Sciatic nerve (tissue), 2 donors: ENCODE measurements at regions not wholly inside any gene's neighbourhood (a gene's known extent, or its start where the extent isn't known, plus 50 kb on each side); places are given as distances from the start of the nearest gene placed in this dataset.
"Not testable (repeated sequence)": the region's sequence is repeated elsewhere in the genome, so short reads cannot be mapped to it uniquely, and the experiment has no call there.

Experiments
- ATAC-seq: fragments of 200-7000 bp; cut with Tn5 transposase; one replicate; pipeline ENCODE4 v1.9.1; 2020; ENCODE audit warnings: mild to moderate bottlenecking, moderate library complexity
- DNase-seq: peaks from one replicate; pipeline ENCODE4 v3.0.0-alpha.2; 2020; ENCODE audit warnings: low spot score
- intact Hi-C: fragments of 100-400 bp; cut with DNase I; formaldehyde crosslinking; loops from one replicate; pipeline ENCODE4 v1.14.2; 2022
- donor health status: DM: no; HTN: no; CAD: no.
- donor health status: DM: no; HTN: no; CAD: no.

DNA sequence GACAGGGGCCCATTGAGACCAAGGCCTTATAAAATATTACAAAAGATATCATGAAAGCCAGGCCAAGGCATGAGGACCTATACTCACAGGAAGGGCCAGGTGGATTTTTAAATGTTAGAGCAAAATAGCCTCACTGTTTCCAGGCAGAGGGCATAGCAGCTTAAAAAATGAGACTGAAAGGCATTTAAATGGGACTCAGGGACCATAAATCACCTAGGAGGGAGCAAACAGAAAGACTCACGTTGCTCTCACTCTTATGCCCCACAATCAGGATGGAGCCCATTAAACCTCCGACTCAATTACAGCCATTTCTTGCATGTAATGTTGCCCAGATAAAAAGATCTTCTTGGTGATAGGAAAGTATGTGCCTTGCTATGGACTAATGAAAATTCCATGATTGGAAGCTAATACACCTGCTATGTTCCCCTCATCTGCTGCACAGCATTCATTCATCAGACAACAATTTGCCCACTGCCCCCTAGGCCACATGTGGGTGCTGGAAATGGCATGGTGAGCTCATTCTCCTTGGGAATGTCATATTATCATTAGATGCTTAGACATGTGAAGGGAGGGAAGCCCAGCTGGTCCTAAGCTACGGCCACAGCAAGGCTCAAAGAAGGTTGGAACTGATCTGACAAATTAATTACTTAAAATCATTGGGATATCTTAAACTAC lies 128.6 kb upstream of the GRIA1 start:
- DNase-seq: no peak
- intact Hi-C loops: no loop called here
- ATAC-seq: no peak

DNA sequence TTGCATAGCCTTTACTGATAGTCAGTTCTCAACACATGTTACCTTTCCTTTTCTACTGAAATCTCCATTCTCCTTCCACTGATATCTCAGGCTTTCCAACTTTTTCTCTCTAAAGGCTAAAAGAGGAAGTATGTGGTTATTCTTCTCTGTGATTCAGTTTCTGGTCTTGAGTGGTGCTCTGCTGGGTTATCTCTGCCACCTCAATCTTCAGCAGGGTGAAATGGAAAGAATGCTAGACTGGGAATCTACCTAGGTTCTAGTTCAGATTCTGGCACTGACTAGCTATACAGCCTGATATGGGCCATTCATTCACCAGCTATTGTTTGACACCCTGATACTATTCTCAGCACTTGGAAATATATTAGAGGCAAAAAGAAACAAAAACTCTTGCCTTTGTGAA lies 124.9 kb upstream of the GRIA1 start:
- ATAC-seq (no peak), DNase-seq (no peak)
- intact Hi-C loops: no loop called here

DNA sequence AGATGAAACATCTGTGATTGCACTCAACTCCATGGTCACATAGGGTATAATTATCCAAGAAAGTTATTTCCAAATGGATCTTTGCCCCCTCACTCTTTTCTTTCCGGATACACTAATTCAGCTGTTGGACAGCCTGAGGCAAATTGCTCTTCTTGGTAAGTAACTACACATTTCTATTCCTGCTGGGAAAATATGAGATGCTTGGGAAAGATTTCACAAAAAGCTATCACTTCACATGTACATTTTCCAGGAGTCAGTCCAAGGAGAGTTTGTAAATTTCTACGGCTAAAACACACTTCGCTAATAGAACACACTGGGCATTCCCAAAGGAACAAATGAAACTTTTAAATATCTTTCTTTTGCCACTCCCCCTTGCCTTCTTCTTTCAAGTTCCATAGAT lies 123.0 kb upstream of the GRIA1 start:
- intact Hi-C loops: no loop called here
- ATAC-seq: no peak
- DNase-seq: no peak

DNA sequence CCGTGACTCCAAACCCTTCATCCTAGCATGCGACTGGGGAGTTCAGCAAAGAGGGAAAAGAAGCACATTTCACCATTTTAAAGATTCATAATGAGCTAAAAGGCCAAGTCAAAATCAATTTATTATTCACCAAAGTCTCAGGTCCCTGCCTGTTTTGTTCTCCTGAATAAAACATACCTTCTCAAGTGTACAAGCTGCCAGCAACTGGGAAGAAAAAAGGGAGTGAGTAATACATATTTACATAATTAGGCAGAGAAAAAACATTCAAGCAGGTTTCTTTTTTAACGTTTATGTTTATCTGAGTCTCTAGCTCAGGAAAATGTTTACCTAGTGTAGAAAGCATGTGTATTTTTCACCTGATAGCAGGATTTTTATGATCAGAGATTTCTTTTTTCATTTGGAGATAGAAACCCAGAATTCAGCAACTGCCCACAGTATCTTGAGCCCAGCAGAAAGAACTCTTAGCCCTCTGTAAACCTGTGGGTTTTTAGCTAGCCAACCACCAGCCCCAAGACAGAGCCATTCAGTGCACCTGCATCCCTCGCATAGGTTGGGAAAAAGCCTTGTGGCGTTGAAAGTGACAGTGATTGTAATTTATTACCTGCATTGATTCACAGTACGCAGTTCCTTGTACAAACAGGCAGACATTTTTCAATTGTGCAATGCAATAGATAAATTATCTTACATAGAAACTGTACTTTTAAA lies 117.9 kb upstream of the GRIA1 start:
- ATAC-seq (no peak), DNase-seq (no peak)
- intact Hi-C loops: no loop called here

DNA sequence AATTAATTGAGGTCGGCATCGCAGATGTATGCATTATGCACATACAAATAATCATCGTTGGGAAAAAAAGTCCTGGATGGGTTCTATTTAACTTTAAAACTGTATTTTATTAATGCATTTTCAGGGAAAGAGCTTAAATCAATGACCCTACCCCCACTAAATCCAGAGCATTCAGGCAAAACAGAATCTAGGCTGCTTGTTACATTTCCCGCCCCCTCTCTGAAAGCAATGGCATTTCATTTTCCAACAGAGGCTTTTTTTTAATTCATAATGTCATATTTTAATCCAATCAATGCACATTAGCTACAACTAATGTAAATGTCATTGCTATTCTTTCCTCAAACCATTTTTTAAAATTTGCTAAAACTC lies 117.4 kb upstream of the GRIA1 start:
- intact Hi-C loops: no loop called here
- ATAC-seq (no peak), DNase-seq (no peak)

DNA sequence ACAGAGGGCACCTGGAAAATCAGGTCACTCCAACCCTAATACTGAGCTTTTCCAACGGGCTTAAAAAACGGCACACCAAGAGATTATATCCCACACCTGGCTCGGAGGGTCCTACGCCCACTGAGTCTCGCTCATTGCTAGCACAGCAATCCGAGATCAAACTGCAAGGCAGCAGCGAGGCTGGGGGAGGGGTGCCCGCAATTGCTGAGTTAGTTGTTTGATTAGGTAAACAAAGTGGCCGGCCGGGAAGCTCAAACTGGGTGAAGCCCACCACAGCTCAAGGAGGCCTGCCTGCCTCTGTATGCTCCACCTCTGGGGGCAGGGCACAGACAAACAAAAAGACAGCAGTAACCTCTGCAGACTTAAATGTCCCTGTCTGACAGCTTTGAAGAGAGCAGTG lies 108.8 kb upstream of the GRIA1 start:
- intact Hi-C loops, ATAC-seq, DNase-seq: not testable (repeated sequence)

DNA sequence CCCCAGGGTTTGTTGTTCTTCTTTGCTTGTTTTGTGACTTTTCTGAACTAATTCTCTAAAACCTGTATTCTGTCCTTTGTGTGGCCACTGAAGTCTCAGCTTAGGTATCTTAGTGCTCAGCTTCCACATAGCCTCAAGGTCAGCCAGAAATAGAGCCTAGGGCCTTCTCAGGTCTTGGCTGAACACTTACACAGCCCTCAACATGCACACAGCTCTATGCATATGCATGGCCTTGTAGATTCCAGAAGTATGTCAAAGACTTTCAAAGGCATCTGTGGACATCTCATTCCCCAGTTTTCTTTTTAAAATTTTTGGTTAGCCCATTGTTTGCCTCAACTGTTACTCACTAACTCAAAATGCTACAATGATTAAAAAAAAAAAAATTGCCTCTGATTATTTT lies 99.9 kb upstream of the GRIA1 start:
- ATAC-seq (no peak), DNase-seq (no peak)
- intact Hi-C loops: no loop called here

DNA sequence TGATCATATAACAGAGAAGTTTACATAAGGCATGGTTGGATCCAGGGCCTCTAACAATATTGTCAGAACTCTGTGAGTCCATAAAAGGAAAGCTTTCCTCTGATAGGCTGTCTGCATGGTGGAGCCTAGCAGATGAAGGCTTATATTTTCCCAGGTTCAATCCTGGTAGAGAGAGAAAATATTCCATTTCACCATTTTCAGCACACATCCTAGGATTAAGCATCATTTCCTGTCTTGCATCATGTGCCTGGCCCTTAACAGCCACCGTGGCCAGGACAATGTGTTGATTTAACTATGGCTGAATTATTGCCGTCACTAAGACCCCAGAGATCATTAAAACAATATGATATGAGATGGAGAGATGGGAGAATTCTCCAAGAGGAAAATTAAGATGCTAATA lies 90.9 kb upstream of the GRIA1 start:
- no peak for DNase-seq
- ATAC-seq: no peak
- intact Hi-C loops: no loop called here

DNA sequence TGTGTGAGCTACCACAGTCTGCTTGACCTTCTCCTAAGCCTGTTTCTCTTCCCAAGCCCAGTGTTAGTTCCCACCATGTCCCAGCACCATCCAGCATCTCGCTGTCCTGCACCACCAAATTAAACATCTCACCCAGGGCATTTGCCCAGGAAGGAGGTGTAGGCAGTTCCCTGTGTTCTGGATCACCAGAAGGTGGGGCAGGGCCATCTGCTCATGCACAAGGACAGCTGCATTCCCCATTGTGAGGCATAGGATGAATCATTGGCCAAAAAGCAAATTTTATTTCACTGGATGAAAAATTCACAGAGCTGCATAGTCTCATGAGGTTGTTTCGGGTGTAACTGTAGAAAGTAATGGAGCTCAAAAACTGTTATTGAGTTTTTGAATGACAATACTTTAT lies 89.5 kb upstream of the GRIA1 start:
- ATAC-seq: no peak
- no peak for DNase-seq
- intact Hi-C loops: no loop called here

DNA sequence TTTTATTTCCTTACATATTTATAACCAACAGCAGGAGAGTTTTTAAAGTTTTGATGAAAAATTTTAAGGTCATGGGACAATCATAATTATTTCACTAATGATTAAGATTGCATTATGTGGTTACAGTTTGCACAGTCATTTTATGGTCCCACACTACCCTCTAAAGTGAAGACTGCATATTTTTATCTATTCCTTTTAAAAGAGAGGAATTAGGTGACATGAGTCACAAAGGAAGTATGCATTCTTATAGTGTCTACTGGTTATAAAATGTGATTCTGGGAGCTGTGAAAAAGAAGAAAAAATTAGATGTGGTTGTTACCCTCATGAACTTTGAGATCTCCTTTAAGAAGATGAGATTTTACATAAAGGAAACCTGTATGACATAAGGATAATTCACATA lies 87.9 kb upstream of the GRIA1 start:
- no peak for ATAC-seq
- DNase-seq: no peak
- intact Hi-C loops: no loop called here

DNA sequence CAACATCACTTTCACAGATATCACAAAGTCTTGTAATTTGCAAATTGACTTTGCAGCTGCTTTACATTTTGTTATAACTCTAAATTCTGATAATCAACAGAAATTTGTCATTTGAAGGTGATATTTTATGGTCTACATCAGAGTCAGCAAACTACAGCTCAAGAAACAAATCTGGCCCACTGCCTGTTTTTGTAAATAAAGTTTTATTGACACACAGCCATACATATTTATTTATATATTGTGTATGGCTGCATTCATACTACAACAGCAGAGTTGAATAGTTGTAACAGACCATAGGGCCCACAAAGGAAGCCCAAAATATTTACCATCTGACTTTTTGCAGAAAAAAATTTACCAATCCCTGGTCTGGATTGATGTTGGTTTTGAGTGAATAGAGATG lies 87.0 kb upstream of the GRIA1 start:
- ATAC-seq (no peak), DNase-seq (no peak)
- intact Hi-C loops: no loop called here

DNA sequence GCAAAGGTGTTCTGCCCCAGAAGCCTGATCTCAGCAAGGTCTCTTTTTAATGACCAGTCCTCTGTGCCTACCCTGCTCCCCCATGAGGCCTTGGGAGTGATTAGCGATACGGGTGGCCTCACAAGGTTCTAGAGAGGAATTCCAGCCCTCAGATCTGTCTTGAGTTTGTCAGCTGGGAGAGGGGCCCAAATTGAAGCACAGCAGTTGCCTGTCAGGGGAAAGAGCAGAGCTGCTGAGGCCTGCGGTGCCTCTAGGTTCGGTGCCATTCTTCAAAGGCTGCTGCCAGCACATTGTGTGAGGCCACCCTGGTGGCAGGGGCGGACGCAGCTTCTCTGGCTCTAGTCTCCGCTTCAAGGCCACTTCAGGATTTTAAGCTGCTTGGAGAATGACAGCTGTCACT lies 85.7 kb upstream of the GRIA1 start:
- intact Hi-C loops: no loop called here
- ATAC-seq: no peak

DNA sequence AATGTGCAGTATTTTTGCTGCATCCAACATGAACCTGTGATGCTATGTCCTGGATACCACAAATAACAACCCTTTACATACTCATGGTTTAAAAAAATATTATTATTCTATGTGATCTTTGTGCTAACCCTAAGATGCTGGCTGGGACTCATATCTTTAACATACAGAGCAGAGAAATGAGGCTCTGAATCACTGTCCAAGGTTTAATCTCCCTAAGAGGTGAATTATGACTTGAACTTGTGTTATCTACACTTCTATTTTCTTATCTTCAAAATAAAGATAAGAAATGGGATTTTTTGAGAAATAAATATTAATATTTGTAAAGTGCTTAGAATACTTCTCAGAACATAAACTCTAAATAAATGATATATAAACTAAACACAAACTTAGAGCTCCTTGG lies 68.8 kb upstream of the GRIA1 start:
- ATAC-seq: no peak
- intact Hi-C loops: no loop called here
- no peak for DNase-seq

More for the DNA sequence above, 85.7 kb upstream of the GRIA1 start:
- no peak for DNase-seq

DNA sequence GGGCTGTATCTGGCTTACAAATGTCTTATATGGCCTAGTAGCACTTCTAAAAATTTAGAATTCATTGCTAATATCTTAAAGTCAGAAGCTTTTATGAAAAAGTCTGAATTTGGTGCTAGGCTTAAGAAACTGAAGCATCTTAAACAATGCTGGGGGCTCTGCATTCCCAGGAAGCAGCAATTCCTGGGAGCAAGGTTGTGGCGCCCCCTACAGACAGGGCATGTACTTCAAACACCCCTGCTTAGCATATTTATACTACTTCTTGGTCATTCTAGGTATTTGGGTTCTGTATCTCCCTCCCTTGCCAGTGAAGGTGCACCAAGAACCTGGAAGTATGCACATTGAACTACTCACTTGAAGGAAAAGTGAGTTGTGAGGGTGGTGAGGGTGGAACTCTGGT lies 64.6 kb upstream of the GRIA1 start:
- DNase-seq (no peak), ATAC-seq (no peak)
- intact Hi-C loops: no loop called here

DNA sequence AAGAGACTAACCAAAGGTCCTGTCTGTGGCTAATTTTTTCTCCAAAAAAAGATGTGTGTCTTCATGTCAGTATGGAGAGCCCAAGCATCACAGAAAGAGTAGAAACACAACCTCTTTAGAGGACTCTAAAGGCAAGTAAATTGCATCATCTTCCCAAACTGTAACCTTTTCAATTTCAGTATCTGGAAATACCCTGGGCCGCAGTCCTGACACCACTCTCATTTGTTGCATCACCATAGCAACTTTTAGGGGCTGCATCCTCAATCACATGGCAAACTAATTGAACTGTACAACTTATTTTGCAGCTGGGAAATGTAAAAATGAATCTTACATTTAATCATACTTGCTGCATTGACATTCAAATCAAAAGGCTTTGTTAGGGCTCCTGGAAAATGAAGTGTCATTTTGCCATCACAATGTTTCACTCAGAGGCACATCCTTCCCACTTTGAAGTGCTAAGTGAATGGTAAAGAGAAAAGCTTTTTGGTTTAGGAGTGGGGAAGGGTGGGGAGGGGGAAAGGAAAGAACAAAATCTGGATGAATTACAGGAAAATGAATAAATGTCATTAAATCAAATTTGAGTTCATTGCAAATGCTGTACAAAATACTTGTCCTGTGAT lies 60.6 kb upstream of the GRIA1 start:
- intact Hi-C loops: no loop called here
- ATAC-seq: no peak

DNA sequence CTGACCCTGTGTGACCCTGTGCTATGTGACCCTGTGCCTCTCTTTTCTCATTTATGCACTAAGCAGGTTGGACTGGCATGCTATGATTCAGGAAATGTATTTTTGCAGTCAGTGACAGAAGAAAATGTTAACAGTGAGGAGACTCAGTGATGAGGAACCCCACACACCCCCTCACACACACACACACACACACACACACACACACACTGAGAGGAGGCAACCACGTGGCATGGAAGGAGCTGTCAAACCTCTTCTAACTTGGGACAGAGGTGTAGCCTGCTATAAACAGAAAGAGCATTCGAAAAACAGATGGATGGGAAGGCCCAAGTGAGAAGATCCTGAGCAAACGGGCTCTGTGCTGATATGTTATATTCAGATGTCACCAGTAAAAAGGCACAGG lies 57.9 kb upstream of the GRIA1 start:
- intact Hi-C loops: no loop called here
- ATAC-seq: no peak
- no peak for DNase-seq

More for the DNA sequence above, 60.6 kb upstream of the GRIA1 start:
- no peak for DNase-seq

DNA sequence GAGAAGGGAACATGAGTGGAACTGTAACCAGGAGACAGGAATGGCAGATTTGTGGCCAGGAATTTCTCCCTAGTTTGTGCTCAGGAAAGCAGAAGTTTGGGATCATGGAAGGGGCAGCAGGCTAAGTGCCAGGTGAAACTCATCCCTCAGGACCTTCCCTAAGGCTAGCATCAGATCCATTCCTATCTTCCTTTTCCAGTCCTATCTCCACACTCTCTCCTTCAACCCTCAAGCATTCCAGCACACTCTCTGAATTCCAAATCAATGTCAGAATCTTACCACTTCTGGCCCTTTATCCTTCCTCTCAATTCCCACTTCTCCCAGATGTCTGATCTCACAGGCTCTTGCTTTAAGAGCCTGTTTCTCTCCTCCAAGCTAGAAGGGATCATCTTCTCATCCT lies 53.2 kb upstream of the GRIA1 start:
- ATAC-seq (peak; percentile 11), DNase-seq (no peak)
- intact Hi-C loops: no loop called here

DNA sequence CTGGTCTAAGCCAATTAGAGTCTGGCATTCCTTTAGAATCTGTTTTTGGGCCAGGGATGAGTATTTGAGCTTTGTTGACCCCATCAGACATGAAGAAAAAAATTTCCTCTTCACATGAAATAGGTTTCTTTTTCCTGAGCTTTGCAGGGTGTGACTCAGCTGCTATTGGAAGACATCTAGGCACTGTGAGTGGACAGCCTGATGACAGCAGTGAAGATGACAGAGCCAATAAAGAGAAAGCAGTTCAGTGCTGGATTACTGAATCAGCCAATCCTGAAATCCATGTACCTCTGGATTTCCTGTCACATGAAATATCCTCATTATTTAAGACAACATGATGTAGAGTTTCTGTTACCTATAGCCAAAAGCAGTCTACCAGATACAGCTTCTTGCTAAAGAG lies 51.3 kb upstream of the GRIA1 start:
- intact Hi-C loops: no loop called here
- ATAC-seq: no peak
- no peak for DNase-seq
